ENCODE measurements at regions not wholly inside any gene's neighbourhood (a gene's known extent, or its start where the extent isn't known, plus 50 kb on each side); places are given as distances from the start of the nearest gene placed in this dataset.

- TF ChIP-seq POLR2A (IDR thresholded peaks at IDR 0.05; ENCODE audit: extremely low read depth, insufficient read length) = no peak
- TF ChIP-seq, protein P1, sequence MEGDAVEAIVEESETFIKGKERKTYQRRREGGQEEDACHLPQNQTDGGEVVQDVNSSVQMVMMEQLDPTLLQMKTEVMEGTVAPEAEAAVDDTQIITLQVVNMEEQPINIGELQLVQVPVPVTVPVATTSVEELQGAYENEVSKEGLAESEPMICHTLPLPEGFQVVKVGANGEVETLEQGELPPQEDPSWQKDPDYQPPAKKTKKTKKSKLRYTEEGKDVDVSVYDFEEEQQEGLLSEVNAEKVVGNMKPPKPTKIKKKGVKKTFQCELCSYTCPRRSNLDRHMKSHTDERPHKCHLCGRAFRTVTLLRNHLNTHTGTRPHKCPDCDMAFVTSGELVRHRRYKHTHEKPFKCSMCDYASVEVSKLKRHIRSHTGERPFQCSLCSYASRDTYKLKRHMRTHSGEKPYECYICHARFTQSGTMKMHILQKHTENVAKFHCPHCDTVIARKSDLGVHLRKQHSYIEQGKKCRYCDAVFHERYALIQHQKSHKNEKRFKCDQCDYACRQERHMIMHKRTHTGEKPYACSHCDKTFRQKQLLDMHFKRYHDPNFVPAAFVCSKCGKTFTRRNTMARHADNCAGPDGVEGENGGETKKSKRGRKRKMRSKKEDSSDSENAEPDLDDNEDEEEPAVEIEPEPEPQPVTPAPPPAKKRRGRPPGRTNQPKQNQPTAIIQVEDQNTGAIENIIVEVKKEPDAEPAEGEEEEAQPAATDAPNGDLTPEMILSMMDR (IDR thresholded peaks at IDR 0.05; ENCODE audit: low read depth, low read length) = no peak
Measured at GRCh38 chr13:74651121-74651520, 516.9 kb upstream of the KLF12 start.

Measured in NB4 (cell line).